ENCODE measurements at regions not wholly inside any gene's neighbourhood (a gene's known extent, or its start where the extent isn't known, plus 50 kb on each side); places are given as distances from the start of the nearest gene placed in this dataset.

DNA sequence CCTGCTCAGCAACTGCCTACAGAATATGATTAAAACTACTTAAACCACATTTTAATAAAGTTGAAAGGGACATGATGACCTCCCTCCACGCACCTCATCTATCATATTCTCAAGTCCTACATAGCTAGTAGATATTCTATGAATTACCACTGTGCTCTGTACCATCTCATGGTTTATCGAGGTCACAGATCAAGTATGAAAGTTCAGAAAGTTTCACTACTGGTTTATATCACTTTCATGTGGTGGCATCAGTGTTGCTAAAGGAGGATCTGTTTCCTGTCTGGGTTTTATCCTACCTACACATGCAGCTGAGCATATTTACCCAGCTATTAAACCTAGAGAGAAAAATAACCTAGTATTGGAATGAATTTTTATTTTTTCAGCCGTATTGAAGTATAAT is 214.9 kb upstream of the MON1B start:
- no peaks in the 10 kb centered on the region for H4K20me1 ChIP-seq (ENCODE audit: insufficient read depth, low read length)
- H3K9me2 ChIP-seq (ENCODE audit: low read depth, low read length): no peaks in the 10 kb centered on the region
- H3K9me3 ChIP-seq (ENCODE audit: low read length): no peaks in the 10 kb centered on the region
- H3K79me2 ChIP-seq (ENCODE audit: insufficient read depth, low read length): no peaks in the 10 kb centered on the region
- H3K4me1 ChIP-seq (ENCODE audit: insufficient read depth, low read length, severe bottlenecking): no peaks in the 10 kb centered on the region
- H3K27ac ChIP-seq (ENCODE audit: low read depth, low read length, poor library complexity, severe bottlenecking): no peak overlapping the region
- TF ChIP-seq CTCF (IDR thresholded peaks at IDR 0.05; ENCODE audit: low read length) (no peak), EZH2 (IDR thresholded peaks at IDR 0.05; ENCODE audit: borderline replicate concordance, low read length) (no peak)
- H2AFZ ChIP-seq (ENCODE audit: low read length): no peak overlapping the region
- no peaks in the 10 kb centered on the region for H3K36me3 ChIP-seq (ENCODE audit: insufficient read depth, low read length)
- no peak overlapping the region for H3K9ac ChIP-seq (ENCODE audit: low read length)
- H3K4me3 ChIP-seq (ENCODE audit: low read depth, low read length, poor library complexity, severe bottlenecking): no peak overlapping the region
- no peak overlapping the region for H3K4me2 ChIP-seq (ENCODE audit: low read length)
- H3F3A ChIP-seq (ENCODE audit: insufficient read depth, low read length): no peaks in the 10 kb centered on the region
- no peaks in the 10 kb centered on the region for H3K27me3 ChIP-seq (ENCODE audit: insufficient read depth, low read length)

GRCh38 chr16:76976756-76977155 is 214.2 kb upstream of the MON1B start:
- Histone ChIP-seq H3K4me1 (ENCODE audit: insufficient read depth, low read length, severe bottlenecking) (no peaks in the 10 kb centered on the region), H3K9ac (ENCODE audit: low read length) (no peak overlapping the region), H3K27ac (ENCODE audit: low read depth, low read length, poor library complexity, severe bottlenecking) (no peak overlapping the region), H3K4me2 (ENCODE audit: low read length) (no peak overlapping the region), H3K9me2 (ENCODE audit: low read depth, low read length) (no peaks in the 10 kb centered on the region), H3F3A (ENCODE audit: insufficient read depth, low read length) (no peaks in the 10 kb centered on the region), H3K4me3 (ENCODE audit: low read depth, low read length, poor library complexity, severe bottlenecking) (no peak overlapping the region), H3K27me3 (ENCODE audit: insufficient read depth, low read length) (no peaks in the 10 kb centered on the region), H3K9me3 (ENCODE audit: low read length) (no peaks in the 10 kb centered on the region), H3K36me3 (ENCODE audit: insufficient read depth, low read length) (no peaks in the 10 kb centered on the region), H4K20me1 (ENCODE audit: insufficient read depth, low read length) (no peaks in the 10 kb centered on the region), H2AFZ (ENCODE audit: low read length) (no peak overlapping the region), H3K79me2 (ENCODE audit: insufficient read depth, low read length) (no peaks in the 10 kb centered on the region)
- TF ChIP-seq CTCF (IDR thresholded peaks at IDR 0.05; ENCODE audit: low read length) (no peak), EZH2 (IDR thresholded peaks at IDR 0.05; ENCODE audit: borderline replicate concordance, low read length) (no peak)

DNA sequence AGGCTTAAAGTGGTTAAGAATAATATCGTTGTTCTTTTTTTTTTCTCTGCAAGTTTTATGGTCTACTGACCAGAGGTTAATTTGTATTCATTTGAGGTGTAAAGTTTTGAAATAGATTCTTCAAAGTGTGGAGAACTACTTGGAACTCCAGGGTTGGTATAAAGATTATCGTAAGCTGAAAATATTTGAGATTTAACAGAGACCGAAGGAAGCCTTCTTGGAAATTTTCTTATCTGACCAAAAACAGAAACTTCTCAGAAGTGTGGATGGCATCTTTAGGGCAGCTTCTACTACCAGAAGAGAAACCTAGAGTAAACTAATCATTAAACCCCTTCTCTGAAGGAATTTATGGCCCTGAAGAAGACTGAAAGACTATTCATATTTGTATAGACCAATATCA is 206.8 kb upstream of the MON1B start:
- Histone ChIP-seq H3K27ac (ENCODE audit: low read depth, low read length, poor library complexity, severe bottlenecking) (no peak overlapping the region), H3K9me3 (ENCODE audit: low read length) (0 out of 2 replicates have a peak, but pooled peaks cover 2% of the 10 kb centered on the region), H3K79me2 (ENCODE audit: insufficient read depth, low read length) (no peaks in the 10 kb centered on the region)

More for the DNA sequence above, 206.8 kb upstream of the MON1B start:
- H3K4me1 ChIP-seq (ENCODE audit: insufficient read depth, low read length, severe bottlenecking): no peaks in the 10 kb centered on the region
- no peaks in the 10 kb centered on the region for H3K36me3 ChIP-seq (ENCODE audit: insufficient read depth, low read length)
- H4K20me1 ChIP-seq (ENCODE audit: insufficient read depth, low read length): no peaks in the 10 kb centered on the region
- no peak overlapping the region for H3K4me3 ChIP-seq (ENCODE audit: low read depth, low read length, poor library complexity, severe bottlenecking)
- TF ChIP-seq CTCF (IDR thresholded peaks at IDR 0.05; ENCODE audit: low read length) (no peak), EZH2 (IDR thresholded peaks at IDR 0.05; ENCODE audit: borderline replicate concordance, low read length) (no peak)
- no peak overlapping the region for H3K4me2 ChIP-seq (ENCODE audit: low read length)
- no peaks in the 10 kb centered on the region for H3K9me2 ChIP-seq (ENCODE audit: low read depth, low read length)
- no peak overlapping the region for H2AFZ ChIP-seq (ENCODE audit: low read length)
- H3F3A ChIP-seq (ENCODE audit: insufficient read depth, low read length): no peaks in the 10 kb centered on the region
- no peak overlapping the region for H3K9ac ChIP-seq (ENCODE audit: low read length)
- H3K27me3 ChIP-seq (ENCODE audit: insufficient read depth, low read length): no peaks in the 10 kb centered on the region

All from OCI-LY1 (cell line).